DOHH2 (cell line): ENCODE measurements at regions not wholly inside any gene's neighbourhood (a gene's known extent, or its start where the extent isn't known, plus 50 kb on each side); places are given as distances from the start of the nearest gene placed in this dataset.

Experiments
- H3F3A ChIP-seq: fragments of 200-600 bp; sonication (generic), shearing (Covaris generic); 2 replicates; pipeline ENCODE4 v1.6.0; 2016; ENCODE audit warnings: antibody characterized with exemption, mild to moderate bottlenecking; ENCODE audit not compliant: control insufficient read depth, insufficient read depth
- H3K27ac ChIP-seq: fragments of 200-600 bp; sonication (generic); 2 replicates; pipeline ENCODE4 v1.5.1; 2014; ENCODE audit warnings: low read depth, mild to moderate bottlenecking, low read length, moderate library complexity
- H3K27me3 ChIP-seq: fragments of 200-600 bp; sonication (generic); 2 replicates; pipeline ENCODE4 v1.6.1; 2014; ENCODE audit warnings: mild to moderate bottlenecking, low read length, mixed read lengths; ENCODE audit not compliant: control insufficient read depth
- H3K36me3 ChIP-seq: fragments of 200-600 bp; sonication (generic); 2 replicates; pipeline ENCODE4 v1.6.1; 2014; ENCODE audit warnings: mild to moderate bottlenecking, low read length, moderate library complexity, mixed read lengths; ENCODE audit not compliant: control insufficient read depth
- H3K4me1 ChIP-seq: fragments of 200-600 bp; sonication (generic); 2 replicates; pipeline ENCODE4 v1.6.1; 2014; ENCODE audit warnings: mild to moderate bottlenecking, low read length, mixed read lengths; ENCODE audit not compliant: control insufficient read depth
- H3K4me2 ChIP-seq: fragments of 200-600 bp; sonication (generic); 2 replicates; pipeline ENCODE4 v1.6.0; 2014; ENCODE audit warnings: mild to moderate bottlenecking, low read length, moderate library complexity
- H3K4me3 ChIP-seq: fragments of 200-600 bp; sonication (generic); 2 replicates; pipeline ENCODE4 v1.5.1; 2014; ENCODE audit warnings: mild to moderate bottlenecking, low read length, mixed read lengths
- H3K79me2 ChIP-seq: fragments of 200-600 bp; sonication (generic); 2 replicates; pipeline ENCODE4 v1.6.1; 2014; ENCODE audit warnings: mild to moderate bottlenecking, low read length, mixed read lengths; ENCODE audit not compliant: control insufficient read depth
- H3K9me2 ChIP-seq: fragments of 200-600 bp; sonication (generic); replicated peaks from 2 replicates; pipeline ENCODE4 v1.6.1; 2014; ENCODE audit warnings: mild to moderate bottlenecking, low read length, mixed read lengths; ENCODE audit not compliant: control insufficient read depth
- H3K9me3 ChIP-seq: fragments of 200-600 bp; sonication (generic); 2 replicates; pipeline ENCODE4 v1.6.1; 2014; ENCODE audit warnings: antibody characterized with exemption, low read length, mixed read lengths; ENCODE audit not compliant: control insufficient read depth, insufficient read depth
- H4K20me1 ChIP-seq: fragments of 200-600 bp; sonication (generic); 2 replicates; pipeline ENCODE4 v1.6.0; 2014; ENCODE audit warnings: low read depth, mild to moderate bottlenecking, antibody characterized with exemption, low read length, moderate library complexity; ENCODE audit not compliant: control insufficient read depth, insufficient read depth
- EZH2phosphoT487 ChIP-seq: fragments of 200-600 bp; sonication (generic); IDR thresholded peaks from 2 replicates; pipeline ENCODE4 v1.6.1; 2017; ENCODE audit warnings: borderline replicate concordance, mild to moderate bottlenecking, antibody characterized with exemption, low read length, moderate library complexity, mixed read lengths
- TF ChIP-seq, protein P1 (sequence below): fragments of 200-600 bp; sonication (generic); IDR thresholded peaks from one replicate; pipeline ENCODE4 v1.5.1; 2014; ENCODE audit warnings: antibody characterized with exemption, mild to moderate bottlenecking, low read depth, low read length; ENCODE audit not compliant: poor library complexity, severe bottlenecking

DNA sequence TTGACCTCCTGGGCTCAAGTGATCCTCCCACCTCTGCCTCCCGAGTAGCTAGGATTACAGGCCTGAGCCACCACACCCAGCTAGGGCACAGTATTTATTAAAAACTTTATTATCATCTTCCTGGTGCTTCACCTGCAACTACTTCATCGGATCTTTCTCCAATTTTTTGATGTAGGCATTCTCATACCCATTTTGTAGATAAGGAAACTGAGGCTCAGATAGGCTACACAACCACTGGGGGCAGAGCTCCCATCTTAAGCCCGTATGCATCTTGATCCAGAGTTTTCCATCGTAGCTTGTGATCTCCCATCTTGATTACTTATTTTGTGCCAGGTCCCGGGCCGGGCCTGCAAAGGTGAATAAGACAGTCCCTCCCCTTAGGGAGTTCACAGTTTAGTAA, 68.1 kb upstream of the BCOR start:
- H3K4me2 ChIP-seq = no peak overlapping the region
- no peaks in the 10 kb centered on the region for H3K36me3 ChIP-seq
- no peaks in the 10 kb centered on the region for H4K20me1 ChIP-seq
- H3K4me3 ChIP-seq = no peak overlapping the region
- TF ChIP-seq, protein P1, sequence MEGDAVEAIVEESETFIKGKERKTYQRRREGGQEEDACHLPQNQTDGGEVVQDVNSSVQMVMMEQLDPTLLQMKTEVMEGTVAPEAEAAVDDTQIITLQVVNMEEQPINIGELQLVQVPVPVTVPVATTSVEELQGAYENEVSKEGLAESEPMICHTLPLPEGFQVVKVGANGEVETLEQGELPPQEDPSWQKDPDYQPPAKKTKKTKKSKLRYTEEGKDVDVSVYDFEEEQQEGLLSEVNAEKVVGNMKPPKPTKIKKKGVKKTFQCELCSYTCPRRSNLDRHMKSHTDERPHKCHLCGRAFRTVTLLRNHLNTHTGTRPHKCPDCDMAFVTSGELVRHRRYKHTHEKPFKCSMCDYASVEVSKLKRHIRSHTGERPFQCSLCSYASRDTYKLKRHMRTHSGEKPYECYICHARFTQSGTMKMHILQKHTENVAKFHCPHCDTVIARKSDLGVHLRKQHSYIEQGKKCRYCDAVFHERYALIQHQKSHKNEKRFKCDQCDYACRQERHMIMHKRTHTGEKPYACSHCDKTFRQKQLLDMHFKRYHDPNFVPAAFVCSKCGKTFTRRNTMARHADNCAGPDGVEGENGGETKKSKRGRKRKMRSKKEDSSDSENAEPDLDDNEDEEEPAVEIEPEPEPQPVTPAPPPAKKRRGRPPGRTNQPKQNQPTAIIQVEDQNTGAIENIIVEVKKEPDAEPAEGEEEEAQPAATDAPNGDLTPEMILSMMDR = no peak
- no peak for TF ChIP-seq EZH2phosphoT487
- peaks cover 10% of the 10 kb centered on the region for H3K27me3 ChIP-seq
- H3F3A ChIP-seq = peaks cover 10% of the 10 kb centered on the region
- no peaks in the 10 kb centered on the region for H3K79me2 ChIP-seq
- no peak overlapping the region for H3K27ac ChIP-seq
- H3K9me3 ChIP-seq = no peaks in the 10 kb centered on the region
- no peaks in the 10 kb centered on the region for H3K9me2 ChIP-seq
- peaks cover 46% of the 10 kb centered on the region for H3K4me1 ChIP-seq

DNA sequence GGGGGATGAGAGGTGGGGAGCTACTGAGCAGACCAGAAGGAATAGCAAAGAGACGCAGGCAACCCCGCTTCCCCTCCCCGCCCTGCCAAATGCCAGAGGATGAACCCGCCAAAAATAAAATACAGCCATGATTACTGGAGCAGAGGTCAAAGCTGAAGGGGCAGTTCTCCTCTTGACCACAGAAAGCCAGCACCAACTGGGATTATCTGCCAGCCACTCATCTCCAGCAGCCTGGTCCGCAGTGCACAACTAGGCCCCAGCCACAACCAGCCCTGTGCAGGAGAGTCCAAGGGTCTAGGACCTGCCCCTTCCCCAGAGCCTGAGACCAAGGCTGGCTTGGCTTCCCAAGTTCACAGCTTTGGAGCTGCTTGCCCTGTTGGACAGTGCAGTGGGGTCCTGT, 67.4 kb upstream of the BCOR start:
- H3K27me3 ChIP-seq = peaks cover 10% of the 10 kb centered on the region
- H3K36me3 ChIP-seq = no peaks in the 10 kb centered on the region
- H3F3A ChIP-seq = peaks cover 5% of the 10 kb centered on the region
- H3K9me3 ChIP-seq = no peaks in the 10 kb centered on the region
- no peak overlapping the region for H3K27ac ChIP-seq
- H3K79me2 ChIP-seq = no peaks in the 10 kb centered on the region
- TF ChIP-seq, protein P1 = no peak
- no peak for TF ChIP-seq EZH2phosphoT487
- no peak overlapping the region for H3K4me2 ChIP-seq
- no peaks in the 10 kb centered on the region for H4K20me1 ChIP-seq
- no peak overlapping the region for H3K4me3 ChIP-seq
- peaks cover 40% of the 10 kb centered on the region for H3K4me1 ChIP-seq
- no peaks in the 10 kb centered on the region for H3K9me2 ChIP-seq

DNA sequence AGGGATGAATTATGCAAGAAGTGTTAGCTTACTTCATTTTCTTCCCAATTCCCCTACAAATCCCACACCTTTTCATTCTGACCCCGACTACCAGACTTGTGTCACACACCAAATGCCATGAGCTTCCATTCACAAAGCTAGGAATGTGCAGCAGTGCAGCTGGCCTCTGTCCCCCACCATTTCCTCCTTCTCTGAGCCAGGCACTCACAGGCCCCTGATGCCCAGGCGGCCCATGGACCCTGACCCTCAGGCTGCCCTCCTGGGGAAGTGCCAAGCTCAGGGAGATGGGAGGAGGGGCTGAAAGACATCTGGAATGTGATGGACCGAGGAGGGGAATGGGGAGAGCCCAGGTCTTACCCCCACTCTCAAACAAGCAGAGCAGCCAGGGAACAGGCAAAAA, 67.0 kb upstream of the BCOR start:
- Histone ChIP-seq H3K27ac (no peak overlapping the region), H3K4me1 (peaks cover 35% of the 10 kb centered on the region), H3K9me2 (no peaks in the 10 kb centered on the region), H3F3A (peaks cover 5% of the 10 kb centered on the region), H3K79me2 (no peaks in the 10 kb centered on the region), H3K4me3 (no peak overlapping the region), H4K20me1 (no peaks in the 10 kb centered on the region), H3K4me2 (no peak overlapping the region), H3K36me3 (no peaks in the 10 kb centered on the region), H3K27me3 (peaks cover 10% of the 10 kb centered on the region), H3K9me3 (no peaks in the 10 kb centered on the region)
- TF ChIP-seq EZH2phosphoT487 = no peak
- TF ChIP-seq, protein P1 = no peak
